ENCODE measurements at regions not wholly inside any gene's neighbourhood (a gene's known extent, or its start where the extent isn't known, plus 50 kb on each side); places are given as distances from the start of the nearest gene placed in this dataset.

DNA sequence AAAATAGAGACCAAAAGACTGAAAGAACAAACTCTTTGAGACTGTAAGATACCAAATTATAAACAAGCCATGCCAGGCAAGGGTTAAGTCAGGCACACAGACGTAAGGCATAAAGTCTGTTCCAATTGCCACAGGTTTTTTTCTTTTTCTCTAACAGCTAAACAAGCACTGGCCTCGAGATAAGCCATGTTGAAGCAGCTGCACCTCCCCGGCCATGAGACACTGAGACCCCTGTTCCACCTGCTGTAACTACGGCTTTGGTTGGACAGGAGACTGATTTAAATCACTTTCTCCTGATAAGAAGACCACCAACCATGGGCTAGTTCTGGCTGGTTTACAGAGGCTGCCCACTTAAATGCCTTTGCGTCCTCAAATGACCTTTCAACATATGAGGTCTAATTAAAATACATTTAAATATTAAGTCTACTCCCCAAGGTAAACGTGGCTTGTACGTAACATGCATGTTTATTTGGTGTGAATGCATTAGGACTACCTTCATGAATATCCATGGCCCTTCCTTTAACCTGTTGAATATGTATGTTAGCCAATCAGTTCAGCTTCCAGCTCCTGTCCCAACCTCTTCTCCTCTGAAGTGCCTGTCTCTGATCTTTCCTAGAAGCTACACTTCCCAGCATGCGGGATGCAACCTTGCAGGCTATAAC lies 117.2 kb downstream of the CMPK2 start:
- DNase-seq (ENCODE audit: low read depth in 6 of 9, low spot score in 9 of 9): no peak
- Histone ChIP-seq H3K9me3 (ENCODE audit: control insufficient read depth in 2 of 2, insufficient read depth in 1 of 2, low read length in 1 of 2) (no peaks in the 10 kb centered on the region), H3K4me1 (ENCODE audit: control insufficient read depth in 2 of 2, insufficient read depth in 2 of 2, low read length in 2 of 2) (no peaks in the 10 kb centered on the region), H3K27me3 (ENCODE audit: control insufficient read depth in 2 of 2, insufficient read depth in 1 of 2, low read length in 1 of 2) (no peaks in the 10 kb centered on the region), H3K4me3 (ENCODE audit: low read length in 2 of 2) (no peak overlapping the region), H3K27ac (ENCODE audit: low read depth in 1 of 2, low read length in 1 of 2) (no peak overlapping the region), H3K36me3 (ENCODE audit: control insufficient read depth in 2 of 2, insufficient read depth in 2 of 2, low read length in 1 of 2) (no peaks in the 10 kb centered on the region)
- WGBS: 59% methylated on average over 8 of the region's 8 CpGs

DNA sequence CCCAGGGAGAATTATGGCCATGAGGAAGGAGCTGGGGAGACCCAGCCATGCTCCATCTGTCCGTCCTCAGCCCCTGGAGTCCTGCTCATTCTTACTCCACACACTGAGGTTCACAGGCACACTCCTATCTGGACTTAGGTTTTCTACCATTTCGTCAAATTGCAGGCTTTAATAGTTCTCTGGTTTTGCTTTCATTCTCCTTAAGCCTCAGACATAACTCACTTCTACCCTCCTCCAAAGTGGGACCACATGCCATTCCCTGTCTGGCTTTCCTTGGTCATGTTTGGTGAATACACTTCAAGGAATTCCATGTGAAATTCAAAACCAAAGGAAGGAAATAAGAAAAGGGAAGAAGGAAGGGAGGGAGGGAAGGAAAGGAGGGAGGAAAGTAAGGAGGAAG lies 115.7 kb downstream of the CMPK2 start:
- Histone ChIP-seq H3K4me3 (ENCODE audit: low read length in 2 of 2) (no peak overlapping the region), H3K27ac (ENCODE audit: low read depth in 1 of 2, low read length in 1 of 2) (no peak overlapping the region), H3K4me1 (ENCODE audit: control insufficient read depth in 2 of 2, insufficient read depth in 2 of 2, low read length in 2 of 2) (no peaks in the 10 kb centered on the region), H3K36me3 (ENCODE audit: control insufficient read depth in 2 of 2, insufficient read depth in 2 of 2, low read length in 1 of 2) (no peaks in the 10 kb centered on the region), H3K9me3 (ENCODE audit: control insufficient read depth in 2 of 2, insufficient read depth in 1 of 2, low read length in 1 of 2) (no peaks in the 10 kb centered on the region), H3K27me3 (ENCODE audit: control insufficient read depth in 2 of 2, insufficient read depth in 1 of 2, low read length in 1 of 2) (peaks cover 0 to 6% of the 10 kb centered on the region in 2 donors)
- no peak for DNase-seq (ENCODE audit: low read depth in 6 of 9, low spot score in 9 of 9)
- WGBS: 79% methylated on average over 2 of the region's 2 CpGs

DNA sequence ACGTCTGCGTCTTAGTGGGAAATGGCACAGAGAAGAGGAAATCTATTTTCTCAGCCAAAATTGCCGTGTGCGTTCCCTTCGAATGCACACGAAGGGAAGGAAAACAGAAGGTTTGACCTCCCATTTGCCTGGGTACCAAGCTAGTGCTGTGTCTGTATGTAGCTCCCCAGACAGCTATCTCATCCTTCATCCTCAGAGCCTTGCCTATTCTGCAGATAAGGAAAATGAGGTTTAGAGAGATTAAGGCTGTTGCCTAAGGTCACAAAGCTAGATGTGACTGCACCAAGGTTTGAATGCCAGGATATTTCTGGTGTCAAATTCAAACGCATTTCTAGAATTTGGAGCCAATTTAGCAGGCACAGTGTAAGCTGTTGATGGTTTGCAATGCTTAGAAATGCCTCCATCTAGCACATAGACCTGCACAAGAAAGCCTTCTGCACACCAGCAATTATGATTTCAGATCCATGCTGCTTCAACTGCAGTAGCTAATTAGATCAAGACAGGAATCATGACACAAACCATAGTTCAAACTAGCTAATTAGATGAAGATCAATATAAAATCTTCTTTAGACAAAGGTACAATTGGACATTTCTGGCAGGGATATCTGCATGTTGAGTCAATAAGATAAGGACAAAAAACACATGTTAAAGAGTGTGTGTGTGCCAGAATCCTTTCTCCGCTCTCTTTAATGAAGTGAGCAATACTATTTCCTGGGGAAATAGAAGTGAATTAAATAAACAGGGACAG lies 115.1 kb downstream of the CMPK2 start:
- Histone ChIP-seq H3K36me3 (ENCODE audit: control insufficient read depth in 2 of 2, insufficient read depth in 2 of 2, low read length in 1 of 2) (no peaks in the 10 kb centered on the region), H3K4me3 (ENCODE audit: low read length in 2 of 2) (no peak overlapping the region), H3K4me1 (ENCODE audit: control insufficient read depth in 2 of 2, insufficient read depth in 2 of 2, low read length in 2 of 2) (no peaks in the 10 kb centered on the region), H3K27me3 (ENCODE audit: control insufficient read depth in 2 of 2, insufficient read depth in 1 of 2, low read length in 1 of 2) (peaks cover 0 to 6% of the 10 kb centered on the region in 2 donors), H3K27ac (ENCODE audit: low read depth in 1 of 2, low read length in 1 of 2) (no peak overlapping the region), H3K9me3 (ENCODE audit: control insufficient read depth in 2 of 2, insufficient read depth in 1 of 2, low read length in 1 of 2) (no peaks in the 10 kb centered on the region)
- no peak for DNase-seq (ENCODE audit: low read depth in 6 of 9, low spot score in 9 of 9)
- WGBS: 50% methylated on average over 8 of the region's 8 CpGs

DNA sequence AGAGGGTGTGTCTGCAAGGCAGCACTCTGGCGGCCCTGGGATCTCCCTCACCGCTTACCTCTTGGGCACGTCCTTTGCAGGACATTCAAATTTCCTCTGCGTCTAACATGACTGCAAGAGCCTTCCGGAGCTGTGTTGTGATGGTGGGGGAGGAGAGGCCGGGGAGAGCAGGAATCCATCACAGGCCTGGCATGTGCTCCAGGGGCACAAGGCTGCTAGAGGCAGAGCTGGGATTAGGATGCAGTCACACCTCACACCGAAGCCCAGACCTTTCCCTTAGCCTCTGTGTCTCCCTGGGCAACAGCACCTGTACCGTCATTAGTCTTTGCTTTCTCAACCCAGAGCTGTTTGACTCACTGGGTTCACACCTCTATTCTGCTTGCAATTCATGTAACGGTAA lies 111.3 kb downstream of the CMPK2 start:
- Histone ChIP-seq H3K9me3 (ENCODE audit: control insufficient read depth in 2 of 2, insufficient read depth in 1 of 2, low read length in 1 of 2) (no peaks in the 10 kb centered on the region), H3K36me3 (ENCODE audit: control insufficient read depth in 2 of 2, insufficient read depth in 2 of 2, low read length in 1 of 2) (no peaks in the 10 kb centered on the region), H3K4me1 (ENCODE audit: control insufficient read depth in 2 of 2, insufficient read depth in 2 of 2, low read length in 2 of 2) (no peaks in the 10 kb centered on the region), H3K27ac (ENCODE audit: low read depth in 1 of 2, low read length in 1 of 2) (no peak overlapping the region), H3K4me3 (ENCODE audit: low read length in 2 of 2) (no peak overlapping the region), H3K27me3 (ENCODE audit: control insufficient read depth in 2 of 2, insufficient read depth in 1 of 2, low read length in 1 of 2) (peaks cover 0 to 6% of the 10 kb centered on the region in 2 donors)
- no peak for DNase-seq (ENCODE audit: low read depth in 6 of 9, low spot score in 9 of 9)
- 60% methylated on average over 9 of the region's 9 CpGs for WGBS

DNA sequence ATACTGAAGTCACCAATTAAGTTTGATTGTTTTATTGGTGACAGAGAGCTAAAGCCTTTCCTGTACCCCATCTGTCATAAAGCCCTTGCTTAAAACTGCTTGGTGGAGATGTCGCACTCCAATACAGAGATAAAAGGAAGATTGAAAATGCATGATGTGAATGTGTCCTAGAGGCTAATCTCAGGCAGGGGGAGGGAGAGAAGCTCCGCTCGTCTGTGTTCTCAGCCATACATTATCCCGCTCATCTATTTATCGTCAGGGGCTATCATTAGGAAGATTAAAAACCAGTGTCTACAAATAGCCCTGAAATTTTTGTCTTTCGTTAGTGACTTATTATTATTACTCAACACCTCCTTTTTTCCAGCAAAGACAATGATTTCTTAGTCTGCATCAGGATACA lies 110.3 kb downstream of the CMPK2 start:
- no peaks in the 10 kb centered on the region for H3K36me3 ChIP-seq (ENCODE audit: control insufficient read depth in 2 of 2, insufficient read depth in 2 of 2, low read length in 1 of 2)
- WGBS: 97% methylated on average over 6 of the region's 6 CpGs
- no peak overlapping the region for H3K27ac ChIP-seq (ENCODE audit: low read depth in 1 of 2, low read length in 1 of 2)
- no peaks in the 10 kb centered on the region for H3K9me3 ChIP-seq (ENCODE audit: control insufficient read depth in 2 of 2, insufficient read depth in 1 of 2, low read length in 1 of 2)
- H3K4me3 ChIP-seq (ENCODE audit: low read length in 2 of 2): no peak overlapping the region
- no peaks in the 10 kb centered on the region for H3K4me1 ChIP-seq (ENCODE audit: control insufficient read depth in 2 of 2, insufficient read depth in 2 of 2, low read length in 2 of 2)
- H3K27me3 ChIP-seq (ENCODE audit: control insufficient read depth in 2 of 2, insufficient read depth in 1 of 2, low read length in 1 of 2): peaks cover 0 to 6% of the 10 kb centered on the region in 2 donors
- DNase-seq (ENCODE audit: low read depth in 6 of 9, low spot score in 9 of 9): no peak

DNA sequence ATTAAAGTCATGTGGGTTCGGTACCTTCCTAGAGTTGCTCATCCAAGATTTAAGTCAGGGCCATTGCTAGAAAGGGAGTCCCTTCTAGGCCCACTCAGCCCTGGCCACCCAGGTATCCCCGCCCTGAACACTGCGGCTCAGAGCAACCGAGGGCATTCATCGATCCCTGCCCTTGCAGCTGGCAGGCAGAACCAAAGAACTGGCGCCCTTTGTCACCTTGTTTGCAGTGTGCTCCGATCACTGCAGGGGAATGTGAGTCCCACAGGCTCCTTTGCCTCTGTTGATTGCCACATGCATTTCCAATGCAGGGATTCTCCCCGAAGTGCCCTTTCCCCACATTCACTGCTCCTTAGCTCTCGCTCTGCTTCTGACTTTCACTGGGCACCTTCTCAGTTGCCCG lies 108.5 kb downstream of the CMPK2 start:
- Histone ChIP-seq H3K4me1 (ENCODE audit: control insufficient read depth in 2 of 2, insufficient read depth in 2 of 2, low read length in 2 of 2) (no peaks in the 10 kb centered on the region), H3K27me3 (ENCODE audit: control insufficient read depth in 2 of 2, insufficient read depth in 1 of 2, low read length in 1 of 2) (peaks cover 0 to 6% of the 10 kb centered on the region in 2 donors), H3K4me3 (ENCODE audit: low read length in 2 of 2) (no peak overlapping the region), H3K9me3 (ENCODE audit: control insufficient read depth in 2 of 2, insufficient read depth in 1 of 2, low read length in 1 of 2) (no peaks in the 10 kb centered on the region), H3K27ac (ENCODE audit: low read depth in 1 of 2, low read length in 1 of 2) (no peak overlapping the region), H3K36me3 (ENCODE audit: control insufficient read depth in 2 of 2, insufficient read depth in 2 of 2, low read length in 1 of 2) (no peaks in the 10 kb centered on the region)
- DNase-seq (ENCODE audit: low read depth in 6 of 9, low spot score in 9 of 9): no peak
- WGBS: 92% methylated on average over 10 of the region's 10 CpGs

DNA sequence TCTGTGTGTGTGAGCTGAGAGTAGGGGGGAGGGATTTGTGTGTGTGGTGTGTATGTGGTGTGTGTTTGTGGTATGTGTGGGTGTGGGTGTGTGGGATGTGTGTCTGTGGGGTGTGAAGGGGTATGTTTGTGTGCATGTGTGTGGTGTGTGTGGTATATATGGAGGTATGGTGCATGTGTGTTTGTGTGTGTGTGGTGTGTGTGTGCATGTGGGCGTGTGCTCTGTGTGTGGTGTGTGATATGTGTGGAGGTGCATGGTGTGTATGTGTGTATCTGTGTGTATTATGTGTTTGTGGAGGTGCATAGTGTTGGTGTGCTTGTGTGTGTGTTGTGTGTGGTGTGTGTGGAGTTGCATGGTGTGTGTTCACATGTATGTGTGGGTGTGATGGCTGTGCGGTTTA lies 106.0 kb downstream of the CMPK2 start:
- Histone ChIP-seq H3K36me3 (ENCODE audit: control insufficient read depth in 2 of 2, insufficient read depth in 2 of 2, low read length in 1 of 2) (no peaks in the 10 kb centered on the region), H3K27me3 (ENCODE audit: control insufficient read depth in 2 of 2, insufficient read depth in 1 of 2, low read length in 1 of 2) (no peaks in the 10 kb centered on the region), H3K4me1 (ENCODE audit: control insufficient read depth in 2 of 2, insufficient read depth in 2 of 2, low read length in 2 of 2) (no peaks in the 10 kb centered on the region), H3K9me3 (ENCODE audit: control insufficient read depth in 2 of 2, insufficient read depth in 1 of 2, low read length in 1 of 2) (no peaks in the 10 kb centered on the region), H3K4me3 (ENCODE audit: low read length in 2 of 2) (no peak overlapping the region), H3K27ac (ENCODE audit: low read depth in 1 of 2, low read length in 1 of 2) (no peak overlapping the region)
- no peak for DNase-seq (ENCODE audit: low read depth in 6 of 9, low spot score in 9 of 9)
- WGBS: 98% methylated on average over 2 of the region's 2 CpGs

DNA sequence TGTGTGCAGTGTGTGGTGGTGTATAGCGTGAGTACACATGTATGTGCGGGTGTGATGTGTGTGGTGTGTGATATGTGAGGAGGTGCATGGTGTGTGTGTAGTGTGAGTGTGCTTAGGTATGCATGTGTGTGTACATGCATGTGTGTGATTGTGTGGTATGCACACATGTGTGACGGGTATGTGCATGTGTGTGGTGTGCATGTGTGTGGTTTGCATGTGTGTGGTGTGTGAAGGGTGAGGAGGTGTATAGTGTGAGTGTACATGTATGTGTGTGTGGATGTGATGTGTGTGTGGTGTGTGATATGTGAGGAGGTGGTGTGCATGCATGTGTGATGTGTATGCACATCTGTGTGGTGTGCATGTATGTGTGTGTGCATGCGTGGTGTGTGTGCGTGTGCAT lies 105.6 kb downstream of the CMPK2 start:
- H3K36me3 ChIP-seq (ENCODE audit: control insufficient read depth in 2 of 2, insufficient read depth in 2 of 2, low read length in 1 of 2): no peaks in the 10 kb centered on the region
- no peak overlapping the region for H3K4me3 ChIP-seq (ENCODE audit: low read length in 2 of 2)
- no peaks in the 10 kb centered on the region for H3K9me3 ChIP-seq (ENCODE audit: control insufficient read depth in 2 of 2, insufficient read depth in 1 of 2, low read length in 1 of 2)
- H3K27ac ChIP-seq (ENCODE audit: low read depth in 1 of 2, low read length in 1 of 2): no peak overlapping the region
- 97% methylated on average over 5 of the region's 5 CpGs for WGBS
- H3K4me1 ChIP-seq (ENCODE audit: control insufficient read depth in 2 of 2, insufficient read depth in 2 of 2, low read length in 2 of 2): no peaks in the 10 kb centered on the region
- no peak for DNase-seq (ENCODE audit: low read depth in 6 of 9, low spot score in 9 of 9)
- no peaks in the 10 kb centered on the region for H3K27me3 ChIP-seq (ENCODE audit: control insufficient read depth in 2 of 2, insufficient read depth in 1 of 2, low read length in 1 of 2)

DNA sequence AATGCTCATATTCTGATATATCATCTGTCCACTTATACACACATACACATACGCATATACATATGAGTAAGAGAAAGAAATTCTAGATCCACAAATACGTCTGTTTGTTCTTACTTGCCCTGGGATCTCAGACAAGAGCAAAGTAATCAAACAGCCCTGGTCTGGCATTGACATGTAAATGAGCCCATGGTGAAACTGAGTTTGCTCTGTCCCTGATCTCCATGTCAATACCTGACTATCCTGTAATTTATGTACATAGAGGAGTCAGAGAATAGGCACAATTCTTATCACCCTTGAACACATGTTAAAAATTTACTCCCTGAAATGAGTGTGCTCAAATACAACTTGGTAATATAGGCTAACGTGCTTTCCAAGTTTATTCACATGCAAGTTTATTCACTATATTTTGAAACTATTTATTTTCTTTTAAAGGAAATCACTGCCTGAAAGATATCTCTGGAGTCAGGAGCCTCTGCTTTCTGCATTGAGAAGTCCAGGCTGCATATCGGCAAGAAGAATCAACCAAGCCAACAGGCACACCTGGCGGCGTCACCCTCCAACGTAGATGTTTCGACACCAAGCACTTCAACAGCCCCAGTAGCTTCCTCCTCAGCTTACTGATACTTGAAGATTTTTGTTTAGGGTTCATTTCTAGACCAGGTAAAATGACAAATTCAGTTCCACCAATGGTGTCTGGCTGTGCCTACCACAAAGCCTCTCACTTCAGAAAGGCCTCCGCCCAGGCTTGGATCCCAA lies 100.6 kb downstream of the CMPK2 start:
- Histone ChIP-seq H3K4me1 (ENCODE audit: control insufficient read depth in 2 of 2, insufficient read depth in 2 of 2, low read length in 2 of 2) (no peaks in the 10 kb centered on the region), H3K27me3 (ENCODE audit: control insufficient read depth in 2 of 2, insufficient read depth in 1 of 2, low read length in 1 of 2) (no peaks in the 10 kb centered on the region), H3K27ac (ENCODE audit: low read depth in 1 of 2, low read length in 1 of 2) (no peak overlapping the region), H3K9me3 (ENCODE audit: control insufficient read depth in 2 of 2, insufficient read depth in 1 of 2, low read length in 1 of 2) (no peaks in the 10 kb centered on the region), H3K36me3 (ENCODE audit: control insufficient read depth in 2 of 2, insufficient read depth in 2 of 2, low read length in 1 of 2) (no peaks in the 10 kb centered on the region), H3K4me3 (ENCODE audit: low read length in 2 of 2) (no peak overlapping the region)
- no peak for DNase-seq (ENCODE audit: low read depth in 6 of 9, low spot score in 9 of 9)
- 98% methylated on average over 9 of the region's 9 CpGs for WGBS
